Activated CD4-positive, CD25-positive, alpha-beta regulatory T cell treated with anti-CD3 and anti-CD28 coated beads, Interleukin-2, amount 50 U/mL, for 24 hours (primary cell): ENCODE measurements at regions not wholly inside any gene's neighbourhood (a gene's known extent, or its start where the extent isn't known, plus 50 kb on each side); places are given as distances from the start of the nearest gene placed in this dataset.

Source experiments
- ATAC-seq, 2 donors: fragments of 150-1000 bp; cut with Tn5 transposase; one replicate each; pipeline ENCODE4 v1.10.0; 2021; ENCODE audit warnings: mild to moderate bottlenecking in 1 of 2, moderate library complexity in 1 of 2

DNA sequence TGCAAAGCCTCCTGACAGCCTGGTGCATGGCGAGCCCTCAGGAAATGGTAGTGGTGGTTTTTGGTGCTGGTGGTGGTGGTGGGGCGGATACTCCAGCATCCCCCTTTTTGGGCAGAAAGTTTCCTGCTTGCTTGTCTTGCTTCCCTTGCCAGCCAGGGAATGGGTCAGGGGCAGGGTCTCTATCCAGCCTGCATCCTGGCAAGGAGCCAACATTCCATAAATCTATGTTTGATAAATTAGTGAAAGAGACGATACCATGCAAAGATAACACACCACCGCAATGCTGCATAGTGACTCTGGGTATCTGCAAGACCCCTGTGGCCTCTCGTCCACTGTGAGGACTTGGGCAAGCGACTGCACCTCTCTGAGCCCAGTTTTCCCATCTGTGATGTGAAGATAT is 246.2 kb downstream of the LRFN2 start:
- no peak for ATAC-seq

DNA sequence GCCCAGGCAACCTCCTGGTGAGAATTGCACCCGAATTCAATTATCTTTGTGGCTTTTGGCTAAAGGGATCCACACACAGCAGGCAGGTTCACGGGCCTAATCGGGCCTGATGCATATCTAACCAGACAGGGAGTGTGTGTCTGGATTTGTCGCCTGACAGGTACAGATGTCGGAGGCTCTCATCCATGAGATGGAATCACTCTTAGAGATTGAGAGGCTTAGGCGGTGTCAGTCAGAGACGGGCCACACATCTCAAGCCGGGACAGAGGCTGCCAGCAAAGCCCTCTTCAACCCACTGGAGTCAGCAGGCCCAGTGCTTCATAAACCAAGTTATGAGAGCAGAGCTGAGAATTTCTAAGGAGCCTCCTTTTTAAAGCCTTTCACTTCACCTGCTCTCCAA is 247.0 kb downstream of the LRFN2 start:
- ATAC-seq: no peak

DNA sequence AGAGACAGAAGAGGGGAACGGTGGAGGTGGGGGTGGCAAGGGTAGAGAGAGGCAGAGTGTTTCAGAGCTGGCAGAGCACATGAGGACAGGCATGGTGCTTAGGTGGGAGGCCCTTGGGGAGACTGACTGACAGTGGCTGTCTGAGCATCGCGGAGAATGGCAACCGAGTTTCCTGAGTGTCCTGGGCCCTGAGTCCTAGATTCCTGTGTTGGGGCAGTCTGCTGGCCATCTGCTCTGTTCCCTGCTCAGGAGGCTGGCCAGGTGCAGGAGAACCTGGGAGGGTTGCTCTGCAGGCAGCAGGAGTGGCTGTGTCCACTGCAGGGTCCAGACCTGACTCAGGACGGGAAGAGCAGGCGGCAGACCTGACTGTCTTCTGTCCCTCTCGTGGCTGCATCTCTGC is 248.9 kb downstream of the LRFN2 start:
- no peak for ATAC-seq

DNA sequence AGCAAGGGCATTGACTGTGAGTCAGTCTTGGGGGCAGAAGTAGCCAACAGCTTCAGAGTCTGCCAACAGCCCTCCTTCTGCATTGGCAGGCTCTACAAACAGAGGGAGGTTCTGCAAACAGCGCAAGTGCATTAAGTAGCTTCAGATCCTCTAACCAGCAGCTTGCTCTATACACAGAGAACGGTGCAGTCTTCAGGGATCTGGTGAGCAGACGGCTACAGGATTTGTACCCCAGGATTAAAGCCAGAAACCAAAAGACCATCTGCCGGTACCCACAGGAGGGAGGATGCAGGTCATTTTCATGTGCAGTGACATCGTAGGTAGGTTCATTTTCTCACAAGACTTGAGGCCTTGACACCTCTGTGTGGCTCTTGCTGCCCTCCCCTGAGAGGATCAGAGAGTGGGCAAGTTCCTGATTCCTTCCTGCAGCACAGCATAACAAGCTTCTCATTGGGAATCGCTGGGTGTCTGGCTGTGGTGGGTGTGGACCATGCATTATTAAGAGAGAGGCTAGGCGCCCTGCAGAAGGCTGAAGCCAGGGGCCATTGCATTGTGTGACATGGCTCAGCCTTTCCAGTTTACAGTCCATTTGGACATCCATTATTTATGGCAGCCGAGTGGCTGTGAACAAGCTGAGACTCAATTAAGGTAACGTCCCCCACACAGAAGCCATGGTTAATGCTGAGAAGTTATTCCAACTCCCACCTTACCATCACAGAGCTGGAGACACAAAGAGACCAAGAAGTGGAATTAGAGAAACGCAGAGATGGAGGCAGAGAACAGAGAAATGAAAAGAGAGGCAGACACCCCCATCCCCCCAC is 250.0 kb downstream of the LRFN2 start:
- ATAC-seq: no peak

DNA sequence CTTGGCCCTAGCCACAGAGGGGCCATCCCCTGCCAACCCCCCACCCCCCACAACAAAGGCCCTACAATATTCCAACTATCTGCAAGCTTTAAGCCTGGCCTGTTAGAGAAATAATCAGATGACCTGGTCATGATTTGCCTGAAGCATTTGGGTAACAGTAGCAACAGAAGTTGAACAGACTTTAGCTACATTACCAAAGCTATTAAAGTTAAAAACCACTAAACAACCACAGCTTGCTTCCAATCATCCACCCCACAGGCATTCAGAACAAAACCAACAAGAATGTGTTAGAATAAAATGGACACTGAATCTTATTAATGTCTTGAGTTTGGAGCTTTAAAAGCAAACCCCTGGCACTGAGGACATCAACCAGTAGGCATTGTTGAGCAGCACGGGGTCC is 250.9 kb downstream of the LRFN2 start:
- no peak for ATAC-seq

DNA sequence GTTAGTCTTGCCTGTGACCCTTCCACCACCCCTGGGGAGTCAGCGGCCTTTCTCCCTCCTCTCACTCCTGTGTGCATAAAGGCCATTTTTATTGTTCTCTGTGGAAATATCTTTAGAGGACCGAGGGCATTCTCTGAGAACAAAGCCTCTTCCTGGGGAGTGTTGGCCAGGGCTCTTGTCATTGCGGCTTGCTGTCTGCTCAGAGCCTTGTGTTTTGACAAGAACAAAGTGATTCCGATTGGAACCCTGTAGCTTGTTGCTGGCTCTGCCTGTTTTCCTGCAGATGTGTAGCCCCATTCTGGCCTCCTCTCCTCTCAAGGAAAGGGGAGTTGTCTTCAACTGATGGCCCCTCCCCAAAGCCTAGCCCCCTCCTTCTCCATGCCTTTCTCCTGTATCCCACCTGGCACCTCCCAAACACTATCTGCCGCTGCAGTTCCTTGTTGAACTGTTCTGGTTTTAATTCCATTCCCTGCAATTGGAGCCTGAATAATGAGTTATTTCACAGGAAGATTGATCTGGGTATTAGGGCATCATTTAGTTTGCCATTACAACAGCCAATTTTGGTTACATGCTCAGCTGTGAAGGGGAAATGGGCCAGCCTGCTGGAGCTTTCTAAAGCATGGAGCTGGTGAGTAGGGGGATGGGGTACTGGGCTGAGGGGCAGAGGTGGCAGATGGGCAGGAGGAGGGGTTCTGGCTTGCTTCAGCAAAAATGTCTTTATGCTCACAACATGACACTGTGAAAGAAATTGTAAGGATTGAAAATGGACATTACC is 252.5 kb downstream of the LRFN2 start:
- no peak for ATAC-seq

DNA sequence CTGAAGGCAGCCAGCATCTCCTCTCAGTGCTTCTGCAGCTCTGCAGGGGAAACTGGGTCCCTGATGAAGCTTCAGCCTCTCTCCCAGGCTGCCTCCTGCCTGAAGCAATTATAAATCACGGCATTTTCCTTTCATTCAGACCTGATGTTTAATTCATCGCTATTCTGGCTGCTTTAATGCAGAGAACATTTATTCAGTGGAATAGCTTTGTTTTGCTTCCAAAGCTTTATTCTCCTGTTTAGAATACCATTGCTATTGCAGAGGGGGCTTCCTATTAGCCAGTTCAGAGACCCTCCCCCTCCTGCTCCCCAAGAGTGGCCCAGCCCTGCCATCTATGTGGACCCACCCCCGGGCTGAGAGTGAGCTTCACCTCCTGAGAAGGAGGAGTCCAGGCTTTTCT is 255.6 kb downstream of the LRFN2 start:
- ATAC-seq: no peak

DNA sequence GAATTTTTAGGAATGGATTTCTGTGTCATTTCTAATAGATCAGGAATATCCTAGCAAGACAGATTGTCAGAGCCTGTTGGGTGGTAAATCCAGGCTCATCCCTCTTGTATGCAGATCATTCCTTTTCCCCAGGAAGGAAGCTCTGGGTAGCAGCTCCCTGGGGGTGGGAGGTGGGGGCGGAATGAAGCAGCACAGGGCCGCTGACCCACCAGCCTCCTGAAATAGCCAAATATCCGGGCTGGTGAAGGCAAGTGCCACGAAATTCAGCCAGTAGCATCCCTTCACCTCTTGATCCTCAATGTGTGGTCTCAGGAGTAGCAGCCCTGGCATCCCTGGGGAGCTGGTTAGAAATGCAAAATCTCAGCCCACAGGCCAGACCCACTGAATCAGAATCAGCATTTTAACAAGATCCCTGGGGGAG is 256.9 kb downstream of the LRFN2 start:
- no peak for ATAC-seq

DNA sequence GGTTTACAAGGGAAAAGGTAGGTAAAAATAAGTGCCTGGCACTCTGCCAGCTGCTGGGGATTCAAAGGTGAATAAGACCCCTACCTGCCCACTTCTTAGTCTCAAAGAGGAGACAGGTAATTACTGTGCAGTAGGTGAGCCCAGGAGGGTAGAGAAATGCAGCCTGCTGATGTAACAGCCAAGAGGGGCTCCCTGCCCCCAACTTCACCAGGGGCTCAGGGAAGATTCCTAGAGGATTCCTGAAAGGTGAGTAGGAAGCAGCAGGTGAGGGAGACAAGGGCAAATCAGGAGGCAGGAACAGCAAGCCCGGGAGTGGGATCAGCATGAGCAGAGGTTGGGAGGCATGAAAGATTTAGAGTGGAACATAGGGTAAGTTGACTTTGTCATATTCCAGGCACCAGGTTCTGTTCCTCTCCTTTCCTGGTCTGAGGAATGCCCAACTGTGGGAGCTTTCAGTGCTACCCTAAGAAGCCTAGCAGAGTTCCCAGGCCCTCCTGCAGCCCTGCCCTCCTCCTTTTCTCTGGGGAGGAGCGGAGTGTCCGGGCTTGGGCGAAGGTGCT is 258.1 kb downstream of the LRFN2 start:
- ATAC-seq: no peak

DNA sequence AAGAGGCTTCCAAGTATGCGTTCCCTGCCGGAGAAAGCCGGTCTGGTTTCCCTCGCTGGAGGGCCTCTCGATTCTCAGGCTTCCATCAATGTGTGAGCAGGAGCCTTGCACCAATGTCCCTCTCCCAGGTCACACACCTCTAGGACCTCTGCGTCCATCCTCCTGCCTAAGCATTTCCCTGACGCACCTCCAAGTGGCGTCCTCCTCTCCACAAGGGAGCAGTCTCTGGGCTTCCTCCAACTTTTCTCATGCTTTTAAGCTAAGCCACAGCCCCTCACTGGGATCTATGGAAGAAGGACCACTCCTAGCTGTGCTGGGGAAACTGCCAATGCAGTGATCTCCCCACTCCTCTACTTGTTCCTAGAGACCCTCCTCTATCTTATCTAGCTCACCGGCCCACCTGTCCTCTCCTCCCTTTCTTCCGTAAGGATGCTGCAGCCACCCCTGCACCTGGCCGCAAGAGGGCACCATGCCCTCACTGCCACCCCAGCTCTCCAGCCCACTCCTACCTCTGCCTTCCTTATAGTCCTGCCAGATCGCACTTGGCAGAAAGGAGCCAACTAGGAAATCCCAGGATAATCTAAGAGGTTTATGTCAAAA is 258.7 kb downstream of the LRFN2 start:
- no peak for ATAC-seq

DNA sequence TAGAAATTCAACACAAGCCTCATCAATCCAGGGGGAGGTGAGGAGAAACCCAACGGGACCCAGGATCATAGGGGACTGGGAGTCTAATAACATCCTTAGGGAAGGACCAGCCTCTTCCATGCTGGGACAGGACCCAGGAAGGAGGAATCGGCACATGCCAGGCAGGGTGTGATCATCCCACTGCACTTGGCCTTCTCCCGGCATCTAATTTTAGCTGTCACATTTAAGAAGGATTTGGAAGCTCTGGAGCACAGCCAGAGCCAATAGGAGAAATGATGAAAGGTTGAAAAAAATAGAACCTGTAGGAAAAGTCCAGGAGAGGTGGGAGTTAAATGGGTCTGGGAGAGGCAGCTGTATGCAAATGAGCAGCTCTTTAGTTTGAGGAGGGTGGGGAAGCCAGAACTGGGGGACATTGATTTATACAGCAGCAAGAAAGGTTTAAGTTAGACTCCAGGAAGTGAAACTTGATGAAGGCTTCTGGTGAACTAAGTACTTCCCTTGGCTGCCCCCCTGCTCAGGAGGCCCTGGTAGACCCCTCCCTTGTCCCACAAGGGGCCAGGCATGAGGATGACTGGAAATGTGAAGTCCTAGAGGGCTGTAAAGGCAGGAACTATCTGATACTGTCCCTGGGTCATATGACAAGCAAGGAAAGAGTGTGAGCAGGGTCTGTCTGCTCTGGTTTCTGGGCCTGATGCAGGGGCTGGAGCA is 260.3 kb downstream of the LRFN2 start:
- ATAC-seq: no peak

DNA sequence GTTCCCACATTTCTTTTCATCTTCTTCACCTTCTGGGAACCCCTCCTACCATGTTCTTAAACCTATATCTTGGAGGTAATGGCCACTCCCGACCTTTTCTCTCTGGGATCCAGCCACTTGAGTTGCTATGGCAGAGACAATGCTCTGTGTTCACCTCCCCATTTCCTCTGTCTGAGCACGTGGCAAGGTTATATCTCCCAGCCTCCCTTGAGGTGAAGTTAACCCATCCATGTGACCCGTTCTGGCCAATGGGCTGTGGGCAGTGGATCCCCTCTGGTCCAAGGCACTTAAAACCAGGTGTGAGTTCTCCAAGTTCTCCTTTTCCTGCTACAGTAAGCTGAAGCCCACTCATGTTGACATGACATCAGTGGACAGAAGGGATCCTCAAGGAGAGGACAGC is 261.4 kb downstream of the LRFN2 start:
- no peak for ATAC-seq

DNA sequence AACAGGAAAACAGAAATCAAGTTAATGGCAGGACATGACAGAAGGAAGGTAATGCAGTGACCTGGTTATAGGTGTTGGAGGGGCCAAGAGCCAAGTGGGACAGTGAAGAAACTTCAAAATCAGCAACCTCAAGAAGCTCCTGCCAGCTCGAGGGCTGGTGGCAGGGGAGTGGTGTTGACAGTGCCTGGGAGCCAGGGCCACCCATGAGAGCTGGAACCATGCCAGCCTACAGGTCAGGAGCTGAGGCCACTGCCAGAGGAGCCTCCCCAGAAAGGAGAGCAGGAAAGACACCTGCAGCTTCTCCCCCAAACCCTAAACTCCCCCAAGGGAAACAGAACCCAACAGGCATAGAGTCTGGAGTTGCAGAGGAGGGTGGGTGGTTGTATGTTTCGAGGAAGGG is 262.1 kb downstream of the LRFN2 start:
- no peak for ATAC-seq

DNA sequence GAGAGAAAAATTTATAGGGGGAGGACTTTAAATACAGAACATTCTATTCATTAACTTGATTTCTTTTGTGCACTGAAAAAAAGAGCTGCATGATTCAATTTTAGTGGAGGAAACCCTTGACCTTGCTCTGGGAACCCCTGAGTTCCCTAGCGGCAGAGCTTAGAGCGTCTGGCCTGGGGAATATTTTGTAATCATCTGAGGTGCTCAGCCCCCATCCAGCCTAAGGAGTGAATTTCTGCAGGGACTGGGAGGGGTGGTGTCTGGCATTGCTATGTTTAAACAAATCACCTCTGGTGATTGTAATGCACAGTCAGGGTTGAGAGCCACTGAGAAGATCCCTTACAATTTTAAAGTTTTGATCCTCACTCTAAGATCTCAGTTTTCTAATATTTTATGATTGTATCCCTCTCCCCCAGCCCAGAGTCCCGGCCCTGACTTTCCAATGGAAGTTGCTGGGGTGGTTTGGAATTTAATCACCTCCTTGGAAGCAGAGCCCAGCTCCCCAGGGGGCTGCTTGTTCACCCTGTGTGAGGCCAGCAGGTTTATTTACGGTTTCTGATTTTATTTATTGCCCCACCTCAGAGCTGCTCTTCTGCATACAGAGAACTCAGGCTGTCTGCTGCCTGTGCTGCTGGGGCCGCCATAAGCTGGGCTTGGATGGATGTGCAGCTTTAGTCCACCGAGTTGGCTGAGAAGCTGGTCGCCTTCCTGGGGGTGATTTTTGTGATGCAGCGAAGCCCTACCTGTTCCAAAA is 263.1 kb downstream of the LRFN2 start:
- ATAC-seq: no peak

DNA sequence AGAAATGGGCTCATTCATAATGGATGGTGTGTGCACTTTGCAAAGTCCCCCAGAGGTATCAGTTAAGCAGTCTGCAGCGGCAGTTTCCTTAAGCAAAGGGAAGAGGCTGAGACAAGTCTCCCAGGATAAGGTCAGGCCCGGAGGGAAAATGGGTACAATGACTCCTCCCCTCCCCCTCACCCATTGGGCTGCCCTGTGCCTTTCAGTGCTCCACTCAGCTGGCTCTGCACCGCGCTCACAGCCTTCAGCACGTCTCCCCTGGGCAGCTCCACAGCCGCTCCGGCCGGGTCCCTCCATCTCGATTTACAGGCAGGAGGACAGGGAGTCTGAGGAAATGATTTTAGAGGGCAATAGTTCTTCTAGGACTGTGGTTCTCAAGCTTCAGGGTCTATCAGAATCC is 264.8 kb downstream of the LRFN2 start:
- ATAC-seq: no peak

DNA sequence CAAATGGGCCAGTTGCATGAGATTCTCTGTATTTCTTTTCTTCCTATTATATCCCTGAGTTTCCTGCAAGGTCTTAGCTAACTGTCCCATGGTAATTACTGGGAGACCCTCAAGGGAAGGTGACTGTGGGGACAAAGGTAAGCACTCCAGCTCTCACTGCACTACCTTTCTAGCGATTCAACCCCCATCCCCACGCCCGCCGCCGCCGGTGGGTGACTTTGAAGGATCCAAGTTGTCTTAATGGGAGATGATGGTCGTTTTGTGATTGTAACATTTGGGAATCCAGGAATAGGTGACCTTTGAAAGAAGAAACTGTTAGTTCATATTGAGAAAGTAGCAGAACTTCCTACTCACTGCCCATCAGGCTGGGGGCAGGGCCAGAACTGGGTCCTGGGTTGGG is 265.5 kb downstream of the LRFN2 start:
- ATAC-seq: no peak

DNA sequence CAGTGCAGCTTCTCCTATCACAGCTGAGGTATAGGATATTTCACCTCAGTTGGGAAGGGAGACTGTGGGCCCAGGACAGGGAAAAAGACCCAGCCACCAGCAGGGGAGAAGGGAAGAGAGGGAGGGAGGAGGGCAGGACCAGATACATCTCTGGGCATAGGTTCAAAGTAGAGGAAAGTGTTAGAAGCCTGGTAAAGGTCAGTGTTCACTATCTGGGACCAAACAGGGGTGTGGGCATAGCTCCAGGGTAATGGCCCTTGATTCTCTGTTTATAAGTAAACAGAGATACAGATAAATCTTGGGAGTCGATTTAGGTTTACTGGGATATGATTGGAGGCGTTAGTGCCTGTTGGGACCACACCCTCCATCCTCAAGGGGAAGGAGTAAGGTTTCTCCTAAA is 266.2 kb downstream of the LRFN2 start:
- no peak for ATAC-seq

DNA sequence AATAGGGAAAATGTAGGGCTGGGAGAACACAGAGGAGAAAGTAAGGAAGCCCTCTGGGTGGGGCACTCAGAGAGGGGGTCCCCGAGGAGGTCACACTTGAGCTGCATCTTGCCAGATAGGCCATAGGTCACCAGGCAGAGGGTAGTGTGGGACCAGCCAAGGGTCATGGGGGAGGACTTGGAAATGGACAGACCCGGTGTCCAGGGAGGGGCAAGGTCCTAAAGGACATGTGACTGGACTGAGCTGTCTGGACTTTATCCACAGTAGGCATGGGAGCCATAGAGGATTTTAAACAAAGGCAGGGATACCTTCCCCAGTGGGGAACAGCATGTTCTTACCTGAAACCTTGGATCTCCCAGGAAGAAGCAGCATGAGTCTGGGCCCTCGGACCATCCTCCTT is 266.7 kb downstream of the LRFN2 start:
- no peak for ATAC-seq

DNA sequence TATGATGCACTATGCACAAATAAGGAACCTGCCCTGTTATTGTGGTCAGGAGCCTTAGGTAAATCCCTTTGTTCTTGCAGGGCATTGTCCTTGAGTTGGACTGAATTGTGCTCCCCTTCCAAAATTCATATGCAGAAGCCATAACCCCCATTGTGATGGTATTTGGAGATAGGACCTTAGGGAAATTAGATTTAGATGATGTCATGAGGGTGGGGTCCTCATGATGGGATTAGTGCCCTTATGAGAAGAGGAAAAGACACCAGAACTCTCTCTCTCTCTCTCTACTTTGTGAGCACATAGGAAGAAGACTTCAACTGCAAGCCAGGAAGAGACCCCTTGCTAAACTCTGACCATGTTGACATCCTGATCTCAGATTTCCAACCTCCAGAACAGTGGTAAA is 268.0 kb downstream of the LRFN2 start:
- no peak for ATAC-seq

DNA sequence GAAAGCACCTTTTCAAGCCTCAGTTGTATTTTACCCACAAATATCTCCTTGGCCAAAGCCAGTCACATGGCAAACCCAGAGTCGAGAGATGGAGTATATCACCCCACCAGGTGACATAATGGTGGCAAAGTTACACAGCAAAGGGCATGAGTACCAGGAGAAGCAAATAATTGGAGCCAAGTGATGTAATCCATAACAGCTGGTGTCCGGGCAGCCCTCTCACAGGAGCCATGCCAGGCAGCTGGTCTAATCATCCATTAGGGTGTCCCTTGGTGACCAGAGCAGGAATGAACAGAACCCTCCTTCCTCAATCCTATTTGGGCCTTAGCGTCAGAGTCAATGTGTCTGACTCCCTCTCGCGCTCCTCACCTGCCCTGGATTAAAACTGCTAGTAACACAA is 272.1 kb downstream of the LRFN2 start:
- ATAC-seq: no peak

DNA sequence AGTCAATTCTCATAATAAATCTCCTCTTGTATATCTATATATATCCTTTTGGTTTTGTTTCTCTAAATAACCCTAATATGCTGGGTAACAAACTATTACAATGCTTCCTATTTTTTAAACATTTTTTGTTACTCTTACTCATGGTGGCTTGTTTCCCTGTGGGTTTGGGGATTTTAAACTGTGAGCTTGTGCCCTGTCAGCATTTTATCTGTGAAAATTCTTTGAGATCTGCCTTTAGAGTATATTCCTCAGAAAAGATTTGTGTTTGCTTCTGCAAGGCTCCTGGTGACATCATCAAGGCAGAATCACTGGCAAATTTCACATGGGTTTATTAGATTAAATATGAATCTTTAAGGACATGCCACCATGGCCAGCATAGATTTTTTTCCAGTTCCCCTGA is 273.6 kb downstream of the LRFN2 start:
- ATAC-seq: no peak
